Neuronal stem cell (in vitro differentiated cells): ENCODE measurements at regions not wholly inside any gene's neighbourhood (a gene's known extent, or its start where the extent isn't known, plus 50 kb on each side); places are given as distances from the start of the nearest gene placed in this dataset.
A peak's percentile ranks its signal among the peaks of the same experiment; 100 is the strongest.

Experiments
- DNase-seq: peaks from one replicate; pipeline ENCODE4 v3.0.0-alpha.2; 2013; ENCODE audit warnings: low spot score
- H2AFZ ChIP-seq: one replicate; pipeline ENCODE4 v1.6.1; 2013; ENCODE audit warnings: mild to moderate bottlenecking, low read length, inconsistent platforms
- H2AK5ac ChIP-seq: 2 replicates; pipeline ENCODE4 v1.6.1; 2013; ENCODE audit warnings: low read depth, mild to moderate bottlenecking, inconsistent platforms, low read length, moderate library complexity, mixed read lengths
- H2BK120ac ChIP-seq: 2 replicates; pipeline ENCODE4 v1.6.1; 2013; ENCODE audit warnings: low read depth, mild to moderate bottlenecking, inconsistent platforms, low read length, moderate library complexity, mixed read lengths
- H2BK12ac ChIP-seq: one replicate; pipeline ENCODE4 v1.6.1; 2013; ENCODE audit warnings: low read length, inconsistent platforms
- H2BK15ac ChIP-seq: 2 replicates; pipeline ENCODE4 v1.6.1; 2013; ENCODE audit warnings: mild to moderate bottlenecking, low read length, inconsistent platforms, mixed read lengths
- H2BK5ac ChIP-seq: one replicate; pipeline ENCODE4 v1.6.1; 2013; ENCODE audit warnings: inconsistent platforms, mild to moderate bottlenecking, low read length, moderate library complexity
- H3K14ac ChIP-seq: one replicate; pipeline ENCODE4 v1.6.1; 2013; ENCODE audit warnings: low read length, inconsistent platforms
- H3K18ac ChIP-seq: 2 replicates; pipeline ENCODE4 v1.6.1; 2013; ENCODE audit warnings: low read length, inconsistent platforms
- H3K23ac ChIP-seq: 2 replicates; pipeline ENCODE4 v1.6.1; 2013; ENCODE audit warnings: low read depth, mild to moderate bottlenecking, mixed read lengths, low read length, inconsistent platforms; ENCODE audit not compliant: poor library complexity
- H3K27ac ChIP-seq: replicated peaks from 3 replicates; pipeline ENCODE4 v1.5.1; 2013; ENCODE audit warnings: low read length, inconsistent platforms
- H3K27me3 ChIP-seq, 3 experiments: 2 replicates each; pipeline ENCODE4 v1.6.1; 2013; ENCODE audit warnings: low read length in 3 of 3, mild to moderate bottlenecking in 2 of 3, inconsistent platforms in 1 of 3, low read depth in 1 of 3, mixed read lengths in 1 of 3, moderate library complexity in 1 of 3; ENCODE audit not compliant: control insufficient read depth in 3 of 3, insufficient read depth in 3 of 3
- H3K36me3 ChIP-seq, 2 donors: replicated peaks in 1 of 2; 2 replicates each; pipeline ENCODE4 v1.6.1; 2013; ENCODE audit warnings: low read length in 2 of 2; ENCODE audit not compliant: control insufficient read depth in 2 of 2, insufficient read depth in 2 of 2
- H3K4ac ChIP-seq: 2 replicates; pipeline ENCODE4 v1.6.1; 2013; ENCODE audit warnings: inconsistent platforms, mild to moderate bottlenecking, low read length, moderate library complexity
- H3K4me1 ChIP-seq, 2 donors: 1 replicate in 1 of 2; 2 replicates in 1 of 2; pipeline ENCODE4 v1.6.1; 2013; ENCODE audit warnings: low read length in 2 of 2, low read depth in 1 of 2; ENCODE audit not compliant: control insufficient read depth in 2 of 2, insufficient read depth in 1 of 2
- H3K4me2 ChIP-seq: one replicate; pipeline ENCODE4 v1.6.1; 2013; ENCODE audit warnings: mild to moderate bottlenecking, low read length, inconsistent platforms; ENCODE audit not compliant: insufficient read depth, poor library complexity, severe bottlenecking
- H3K4me3 ChIP-seq, 2 donors: 2 replicates each; pipeline ENCODE4 v1.5.1; 2013; ENCODE audit warnings: low read length in 2 of 2, mild to moderate bottlenecking in 2 of 2, inconsistent platforms in 1 of 2, moderate library complexity in 1 of 2
- H3K79me1 ChIP-seq: one replicate; pipeline ENCODE4 v1.6.1; 2013; ENCODE audit warnings: low read depth, mild to moderate bottlenecking, inconsistent platforms, low read length, moderate library complexity
- H3K9ac ChIP-seq: one replicate; pipeline ENCODE4 v1.6.1; 2013; ENCODE audit warnings: mild to moderate bottlenecking, low read depth, low read length, inconsistent platforms; ENCODE audit not compliant: poor library complexity
- H3K9me3 ChIP-seq, 2 donors: replicated peaks in 1 of 2; 2 replicates each; pipeline versions ENCODE3 to v1.6.1; 2013; ENCODE audit warnings: low read length in 2 of 2, mild to moderate bottlenecking in 2 of 2, inconsistent platforms in 1 of 2, low read depth in 1 of 2, mixed read lengths in 1 of 2, moderate library complexity in 1 of 2; ENCODE audit not compliant: control insufficient read depth in 2 of 2, insufficient read depth in 1 of 2
- H4K8ac ChIP-seq: one replicate; pipeline ENCODE4 v1.6.1; 2013; ENCODE audit warnings: low read depth, mild to moderate bottlenecking, inconsistent platforms, low read length, moderate library complexity
- H4K91ac ChIP-seq: one replicate; pipeline ENCODE4 v1.6.1; 2013; ENCODE audit warnings: low read length, low read depth, mild to moderate bottlenecking, inconsistent platforms; ENCODE audit not compliant: poor library complexity
- WGBS, 2 donors: extraction: QIAGEN DNeasy Blood & Tissue Kit; methylation state at CpG; one replicate each; pipeline ENCODE4 v1.1.7; 2013; ENCODE audit warnings: missing lambda C conversion rate in 2 of 2, mixed read lengths in 1 of 2; ENCODE audit not compliant: insufficient read length in 2 of 2, insufficient replicate concordance in 1 of 2; ENCODE audit errors: extremely low coverage in 2 of 2; 5-methylcytosine and 5-hydroxymethylcytosine counted together

GRCh38 chr4:146054676-146055075, 116.1 kb upstream of the ZNF827 start:
- no peaks in the 10 kb centered on the region for H3K4me1 ChIP-seq
- no peak overlapping the region for H2BK120ac ChIP-seq
- peaks cover 0 to 4% (median 0%) of the 10 kb centered on the region in 3 experiments for H3K27me3 ChIP-seq
- DNase-seq, result no peak
- no peak overlapping the region for H2BK5ac ChIP-seq
- peak overlapping the region; percentile 33 for H2AFZ ChIP-seq
- H2AK5ac ChIP-seq, result no peak overlapping the region
- H2BK12ac ChIP-seq, result no peak overlapping the region
- no peak overlapping the region for H3K4ac ChIP-seq
- H3K4me3 ChIP-seq, result no peak overlapping the region
- H3K14ac ChIP-seq, result no peak overlapping the region
- peaks cover 0 to 2% of the 10 kb centered on the region in 2 donors for H3K9me3 ChIP-seq
- no peak overlapping the region for H2BK15ac ChIP-seq
- H3K27ac ChIP-seq, result no peak overlapping the region
- no peaks in the 10 kb centered on the region for H3K79me1 ChIP-seq
- no peaks in the 10 kb centered on the region for H3K36me3 ChIP-seq
- no peak overlapping the region for H4K8ac ChIP-seq
- H3K23ac ChIP-seq, result no peak overlapping the region
- no peak overlapping the region for H3K9ac ChIP-seq
- H3K4me2 ChIP-seq, result no peak overlapping the region
- H3K18ac ChIP-seq, result no peak overlapping the region
- H4K91ac ChIP-seq, result no peak overlapping the region

- Histone ChIP-seq H3K4me2 (no peak overlapping the region), H2BK120ac (no peak overlapping the region), H3K79me1 (no peaks in the 10 kb centered on the region), H3K4ac (no peak overlapping the region), H4K8ac (no peak overlapping the region), H3K9ac (no peak overlapping the region), H2BK12ac (no peak overlapping the region), H3K14ac (no peak overlapping the region), H2AFZ (no peak overlapping the region), H2AK5ac (no peak overlapping the region), H4K91ac (no peak overlapping the region), H3K18ac (no peak overlapping the region), H3K36me3 (no peaks in the 10 kb centered on the region), H3K27me3 (peaks cover 0 to 4% (median 0%) of the 10 kb centered on the region in 3 experiments), H3K27ac (no peak overlapping the region), H3K9me3 (peaks cover 0 to 2% of the 10 kb centered on the region in 2 donors), H3K23ac (no peak overlapping the region), H3K4me1 (no peaks in the 10 kb centered on the region), H2BK5ac (no peak overlapping the region), H2BK15ac (no peak overlapping the region), H3K4me3 (no peak overlapping the region)
- no peak for DNase-seq
- no CpG with 5 or more reads among the region's 1 CpG for WGBS, 2 donors
These were observed 115.3 kb upstream of the ZNF827 start for GRCh38 chr4:146053891-146054290.

- Histone ChIP-seq H3K4me3 (no peak overlapping the region), H2BK12ac (no peak overlapping the region), H4K8ac (no peak overlapping the region), H3K14ac (no peak overlapping the region), H2AK5ac (no peak overlapping the region), H2BK5ac (no peak overlapping the region), H3K18ac (no peak overlapping the region), H2BK15ac (no peak overlapping the region), H3K27ac (no peak overlapping the region), H3K36me3 (no peaks in the 10 kb centered on the region), H2AFZ (no peak overlapping the region), H3K4ac (no peak overlapping the region), H3K4me2 (no peak overlapping the region), H3K27me3 (no peaks in the 10 kb centered on the region), H3K9ac (no peak overlapping the region), H3K23ac (no peak overlapping the region), H2BK120ac (no peak overlapping the region), H3K79me1 (no peaks in the 10 kb centered on the region), H3K4me1 (no peaks in the 10 kb centered on the region), H4K91ac (no peak overlapping the region), H3K9me3 (peaks cover 0 to 8% of the 10 kb centered on the region in 2 donors)
- WGBS, 2 donors, result no CpG with 5 or more reads among the region's 3 CpGs
- no peak for DNase-seq
These were observed 113.2 kb upstream of the ZNF827 start for GRCh38 chr4:146051728-146052391.

- no peak overlapping the region for H3K4me2 ChIP-seq
- no peak overlapping the region for H2AK5ac ChIP-seq
- H3K18ac ChIP-seq, result no peak overlapping the region
- no peaks in the 10 kb centered on the region for H3K4me1 ChIP-seq
- no peak overlapping the region for H3K4me3 ChIP-seq
- no peaks in the 10 kb centered on the region for H3K79me1 ChIP-seq
- no peak overlapping the region for H3K9ac ChIP-seq
- no peak overlapping the region for H2BK120ac ChIP-seq
- no peak overlapping the region for H2BK12ac ChIP-seq
- no peak overlapping the region for H3K23ac ChIP-seq
- H3K9me3 ChIP-seq, result peaks cover 0 to 8% of the 10 kb centered on the region in 2 donors
- H3K14ac ChIP-seq, result no peak overlapping the region
- H4K91ac ChIP-seq, result no peak overlapping the region
- no peaks in the 10 kb centered on the region for H3K36me3 ChIP-seq
- no peak overlapping the region for H3K4ac ChIP-seq
- H2AFZ ChIP-seq, result no peak overlapping the region
- no peak overlapping the region for H2BK15ac ChIP-seq
- no peak overlapping the region for H2BK5ac ChIP-seq
- no peaks in the 10 kb centered on the region for H3K27me3 ChIP-seq
- no peak overlapping the region for H4K8ac ChIP-seq
- DNase-seq, result no peak
- H3K27ac ChIP-seq, result no peak overlapping the region
These were observed 112.6 kb upstream of the ZNF827 start for GRCh38 chr4:146051223-146051622.
